Transverse colon (tissue), 4 donors: ENCODE measurements at regions not wholly inside any gene's neighbourhood (a gene's known extent, or its start where the extent isn't known, plus 50 kb on each side); places are given as distances from the start of the nearest gene placed in this dataset.

ENCODE experiments used
- EP300 ChIP-seq: sonication (generic); formaldehyde crosslinking; IDR thresholded peaks from one replicate; pipeline ENCODE4 v1.6.1; 2017; ENCODE audit warnings: antibody characterized with exemption, low read depth
- POLR2AphosphoS5 ChIP-seq, 3 donors: sonication (generic); formaldehyde crosslinking; IDR thresholded peaks; one replicate each; pipeline ENCODE4 v1.6.1; 2016; ENCODE audit warnings: antibody characterized with exemption in 3 of 3
- TF ChIP-seq, protein P1 (sequence below), 5 experiments: fragments of 200-600 bp in 3 of 5; fragments of 450-650 bp in 2 of 5; sonication (generic) in 3 of 5; IDR thresholded peaks; 1 replicate in 2 of 5; 2 replicates in 3 of 5; pipeline ENCODE4 v1.5.1; 2016 to 2017; ENCODE audit warnings: antibody characterized with exemption in 5 of 5, inconsistent platforms in 3 of 5, mild to moderate bottlenecking in 2 of 5, moderate library complexity in 1 of 5

DNA sequence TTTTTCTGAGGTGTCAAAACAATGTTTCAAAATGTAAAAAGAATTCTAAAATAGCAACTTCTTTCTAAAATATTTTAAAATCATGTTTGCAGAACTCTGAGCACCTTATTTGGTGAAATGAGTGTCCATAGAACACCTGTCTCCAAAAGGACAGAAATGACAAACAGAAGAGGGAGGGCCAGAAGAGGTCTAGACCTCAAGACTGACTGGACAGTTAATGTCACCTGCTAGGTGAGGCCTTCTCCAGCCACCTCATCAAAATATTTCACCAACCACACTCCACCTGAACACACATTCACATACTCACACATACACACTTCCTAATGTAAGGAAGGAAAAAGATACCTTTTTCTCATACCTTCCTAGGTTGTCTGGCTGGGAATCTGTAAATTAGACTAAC is 147.8 kb upstream of the PLEKHA5 start:
- no peak for TF ChIP-seq EP300
- TF ChIP-seq, protein P1, sequence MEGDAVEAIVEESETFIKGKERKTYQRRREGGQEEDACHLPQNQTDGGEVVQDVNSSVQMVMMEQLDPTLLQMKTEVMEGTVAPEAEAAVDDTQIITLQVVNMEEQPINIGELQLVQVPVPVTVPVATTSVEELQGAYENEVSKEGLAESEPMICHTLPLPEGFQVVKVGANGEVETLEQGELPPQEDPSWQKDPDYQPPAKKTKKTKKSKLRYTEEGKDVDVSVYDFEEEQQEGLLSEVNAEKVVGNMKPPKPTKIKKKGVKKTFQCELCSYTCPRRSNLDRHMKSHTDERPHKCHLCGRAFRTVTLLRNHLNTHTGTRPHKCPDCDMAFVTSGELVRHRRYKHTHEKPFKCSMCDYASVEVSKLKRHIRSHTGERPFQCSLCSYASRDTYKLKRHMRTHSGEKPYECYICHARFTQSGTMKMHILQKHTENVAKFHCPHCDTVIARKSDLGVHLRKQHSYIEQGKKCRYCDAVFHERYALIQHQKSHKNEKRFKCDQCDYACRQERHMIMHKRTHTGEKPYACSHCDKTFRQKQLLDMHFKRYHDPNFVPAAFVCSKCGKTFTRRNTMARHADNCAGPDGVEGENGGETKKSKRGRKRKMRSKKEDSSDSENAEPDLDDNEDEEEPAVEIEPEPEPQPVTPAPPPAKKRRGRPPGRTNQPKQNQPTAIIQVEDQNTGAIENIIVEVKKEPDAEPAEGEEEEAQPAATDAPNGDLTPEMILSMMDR (IDR thresholded peaks at IDR 0.05), result no peak
- no peak for TF ChIP-seq POLR2AphosphoS5 (IDR thresholded peaks at IDR 0.05)
